ENCODE measurements at regions not wholly inside any gene's neighbourhood (a gene's known extent, or its start where the extent isn't known, plus 50 kb on each side); places are given as distances from the start of the nearest gene placed in this dataset.
"Not testable (repeated sequence)": the region's sequence is repeated elsewhere in the genome, so short reads cannot be mapped to it uniquely, and the experiment has no call there.

DNA sequence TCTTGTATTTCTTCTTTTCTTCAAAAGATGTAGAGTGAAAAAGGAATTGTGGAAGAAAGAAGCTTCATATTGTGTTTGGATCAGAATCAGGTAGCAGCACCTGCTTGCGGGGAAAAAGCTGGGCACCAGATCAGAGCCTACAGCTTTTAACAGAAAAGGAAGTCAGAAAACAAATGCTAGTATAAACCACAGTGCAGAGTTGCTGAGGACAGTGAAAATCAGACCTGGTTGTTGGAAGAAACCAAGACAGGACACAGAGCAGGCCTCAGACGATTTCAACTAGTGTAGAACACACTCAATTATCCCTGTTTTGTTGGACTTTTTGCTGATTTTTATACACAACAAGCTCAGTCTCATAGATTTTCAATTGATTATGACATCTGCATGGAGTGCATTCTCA lies 221.4 kb downstream of the PTN start:
- no peak for DNase-seq
- no peaks in the 10 kb centered on the region for H3K27me3 ChIP-seq
- H3K4me3 ChIP-seq = no peak overlapping the region
- H3K9ac ChIP-seq (ENCODE audit: low read depth in 2 of 2, low read length in 2 of 2) = no peak overlapping the region
- TF ChIP-seq, protein P1, sequence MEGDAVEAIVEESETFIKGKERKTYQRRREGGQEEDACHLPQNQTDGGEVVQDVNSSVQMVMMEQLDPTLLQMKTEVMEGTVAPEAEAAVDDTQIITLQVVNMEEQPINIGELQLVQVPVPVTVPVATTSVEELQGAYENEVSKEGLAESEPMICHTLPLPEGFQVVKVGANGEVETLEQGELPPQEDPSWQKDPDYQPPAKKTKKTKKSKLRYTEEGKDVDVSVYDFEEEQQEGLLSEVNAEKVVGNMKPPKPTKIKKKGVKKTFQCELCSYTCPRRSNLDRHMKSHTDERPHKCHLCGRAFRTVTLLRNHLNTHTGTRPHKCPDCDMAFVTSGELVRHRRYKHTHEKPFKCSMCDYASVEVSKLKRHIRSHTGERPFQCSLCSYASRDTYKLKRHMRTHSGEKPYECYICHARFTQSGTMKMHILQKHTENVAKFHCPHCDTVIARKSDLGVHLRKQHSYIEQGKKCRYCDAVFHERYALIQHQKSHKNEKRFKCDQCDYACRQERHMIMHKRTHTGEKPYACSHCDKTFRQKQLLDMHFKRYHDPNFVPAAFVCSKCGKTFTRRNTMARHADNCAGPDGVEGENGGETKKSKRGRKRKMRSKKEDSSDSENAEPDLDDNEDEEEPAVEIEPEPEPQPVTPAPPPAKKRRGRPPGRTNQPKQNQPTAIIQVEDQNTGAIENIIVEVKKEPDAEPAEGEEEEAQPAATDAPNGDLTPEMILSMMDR (IDR thresholded peaks at IDR 0.05) = no peak
- H3K4me1 ChIP-seq = no peaks in the 10 kb centered on the region
- no peak overlapping the region for H3K27ac ChIP-seq
- H3K9me3 ChIP-seq = no peaks in the 10 kb centered on the region
- intact Hi-C loops (cut with DNase I) = no loop called here
- H3K36me3 ChIP-seq = no peaks in the 10 kb centered on the region

DNA sequence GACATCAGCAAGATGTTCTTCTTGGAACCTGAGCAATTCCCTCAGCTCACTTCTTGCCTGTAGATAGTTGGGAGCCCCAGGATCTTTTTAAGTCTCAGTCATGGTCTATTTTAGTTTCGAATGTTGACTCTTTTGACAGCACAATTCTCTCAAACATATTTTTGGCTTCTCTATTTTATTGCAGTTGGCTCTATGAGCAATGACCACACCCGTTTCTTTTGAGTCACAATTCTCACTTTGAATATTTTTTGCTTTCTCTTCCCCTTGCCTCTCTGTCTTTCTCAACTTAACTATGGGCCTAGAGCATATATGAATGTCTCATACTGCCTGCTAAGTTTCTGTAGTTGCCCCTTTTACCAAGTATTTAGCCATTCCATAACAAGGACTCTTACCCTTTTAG lies 222.8 kb downstream of the PTN start:
- no peak for DNase-seq
- H3K4me1 ChIP-seq = no peaks in the 10 kb centered on the region
- no peaks in the 10 kb centered on the region for H3K9me3 ChIP-seq
- no peak overlapping the region for H3K27ac ChIP-seq
- H3K4me3 ChIP-seq = no peak overlapping the region
- H3K9ac ChIP-seq (ENCODE audit: low read depth in 2 of 2, low read length in 2 of 2) = no peak overlapping the region
- TF ChIP-seq, protein P1 (IDR thresholded peaks at IDR 0.05) = no peak
- H3K36me3 ChIP-seq = no peaks in the 10 kb centered on the region
- no peaks in the 10 kb centered on the region for H3K27me3 ChIP-seq
- intact Hi-C loops (cut with DNase I) = no loop called here

DNA sequence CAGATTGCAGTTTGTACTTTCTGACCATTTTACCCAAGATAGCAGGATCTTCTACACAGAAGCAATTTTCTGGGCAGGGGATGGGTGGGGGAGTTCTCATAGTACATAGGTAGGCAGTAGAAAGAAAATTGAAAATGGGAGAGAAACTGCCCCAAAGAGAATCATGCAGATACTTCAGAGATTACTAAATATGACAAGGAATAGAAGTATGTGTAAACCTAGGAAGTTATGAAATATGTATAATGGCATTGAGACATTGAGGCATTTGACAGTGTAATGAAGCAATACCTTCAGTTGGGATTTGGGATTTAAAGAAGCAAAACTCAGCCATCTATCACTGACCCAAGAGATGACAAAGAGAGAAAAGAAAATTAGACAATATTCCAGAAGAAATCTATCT lies 233.0 kb downstream of the PTN start:
- no peaks in the 10 kb centered on the region for H3K4me1 ChIP-seq
- no peak overlapping the region for H3K9ac ChIP-seq (ENCODE audit: low read depth in 2 of 2, low read length in 2 of 2)
- no peaks in the 10 kb centered on the region for H3K9me3 ChIP-seq
- no peak overlapping the region for H3K27ac ChIP-seq
- no peaks in the 10 kb centered on the region for H3K36me3 ChIP-seq
- DNase-seq = no peak
- TF ChIP-seq, protein P1 (IDR thresholded peaks at IDR 0.05) = no peak
- no peak overlapping the region for H3K4me3 ChIP-seq
- no peaks in the 10 kb centered on the region for H3K27me3 ChIP-seq
- intact Hi-C loops (cut with DNase I) = no loop called here

DNA sequence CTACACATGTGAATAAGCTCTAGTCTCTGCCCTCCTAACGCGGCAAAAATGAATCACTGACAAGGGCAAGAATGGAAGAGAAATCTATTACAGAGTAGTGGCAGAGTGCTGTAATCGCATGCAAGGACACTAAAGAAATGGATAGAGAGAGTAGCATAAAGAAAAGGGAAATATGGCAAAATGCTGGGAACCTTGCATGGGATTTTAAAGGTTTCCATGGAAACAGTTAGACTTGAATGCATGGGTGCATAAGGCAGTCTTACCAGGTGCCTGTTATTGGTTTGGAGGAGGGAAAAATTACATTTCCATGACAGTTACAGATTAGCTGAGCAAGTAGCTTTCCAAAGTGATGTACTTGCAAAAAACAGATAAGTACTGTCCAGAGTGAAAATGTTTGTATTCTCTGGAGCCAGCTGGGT lies 233.4 kb downstream of the PTN start:
- Histone ChIP-seq H3K4me3 (no peak overlapping the region), H3K27me3 (no peaks in the 10 kb centered on the region), H3K27ac (no peak overlapping the region), H3K9ac (ENCODE audit: low read depth in 2 of 2, low read length in 2 of 2) (no peak overlapping the region), H3K4me1 (no peaks in the 10 kb centered on the region), H3K36me3 (no peaks in the 10 kb centered on the region), H3K9me3 (no peaks in the 10 kb centered on the region)
- DNase-seq = no peak
- intact Hi-C loops (cut with DNase I) = no loop called here
- TF ChIP-seq, protein P1 (IDR thresholded peaks at IDR 0.05) = no peak

DNA sequence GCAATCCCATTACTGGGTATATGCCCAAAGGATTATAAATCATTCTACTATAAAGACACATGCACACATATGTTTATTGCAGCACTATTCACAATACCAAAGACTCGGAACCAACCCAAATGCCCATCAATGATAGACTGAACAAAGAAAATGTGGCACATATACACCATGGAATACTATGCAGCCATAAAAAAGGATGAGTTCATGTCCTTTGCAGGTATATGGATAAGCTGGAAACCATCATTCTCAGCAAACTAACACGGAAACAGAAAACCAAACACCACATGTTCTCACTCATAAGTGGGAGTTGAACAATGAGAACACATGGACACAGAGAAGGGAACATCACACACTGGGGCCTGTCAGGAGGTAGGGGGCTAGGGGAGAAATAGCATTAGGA lies 235.7 kb downstream of the PTN start:
- H3K36me3 ChIP-seq; H3K4me3 ChIP-seq; H3K9ac ChIP-seq (ENCODE audit: low read depth in 2 of 2, low read length in 2 of 2); DNase-seq; H3K4me1 ChIP-seq; intact Hi-C loops (cut with DNase I); H3K27ac ChIP-seq; H3K27me3 ChIP-seq; H3K9me3 ChIP-seq: not testable (repeated sequence)

DNA sequence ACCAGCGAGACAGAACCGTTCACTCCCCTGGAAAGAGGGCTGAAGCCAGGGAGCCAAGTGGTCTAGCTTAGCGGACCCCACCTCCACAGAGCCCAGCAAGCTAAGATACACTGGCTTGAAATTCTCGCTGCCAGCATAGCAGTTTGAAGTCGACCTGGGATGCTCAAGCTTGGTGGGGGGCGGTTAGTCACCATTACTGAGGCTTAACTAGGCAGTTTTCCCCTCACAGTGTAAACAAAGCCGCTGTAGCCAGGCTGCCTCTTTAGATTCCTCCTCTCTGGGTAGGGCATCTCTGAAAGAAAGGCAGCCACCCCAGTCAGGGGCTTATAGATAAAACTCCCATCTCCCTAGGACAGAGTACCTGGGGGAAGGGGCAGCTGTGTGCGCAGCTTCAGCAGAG lies 235.1 kb downstream of the CHRM2 start:
- H3K9me3 ChIP-seq; H3K27me3 ChIP-seq; intact Hi-C loops (cut with DNase I); H3K4me1 ChIP-seq; H3K27ac ChIP-seq; H3K4me3 ChIP-seq; H3K9ac ChIP-seq (ENCODE audit: low read depth in 2 of 2, low read length in 2 of 2); DNase-seq; H3K36me3 ChIP-seq: not testable (repeated sequence)

DNA sequence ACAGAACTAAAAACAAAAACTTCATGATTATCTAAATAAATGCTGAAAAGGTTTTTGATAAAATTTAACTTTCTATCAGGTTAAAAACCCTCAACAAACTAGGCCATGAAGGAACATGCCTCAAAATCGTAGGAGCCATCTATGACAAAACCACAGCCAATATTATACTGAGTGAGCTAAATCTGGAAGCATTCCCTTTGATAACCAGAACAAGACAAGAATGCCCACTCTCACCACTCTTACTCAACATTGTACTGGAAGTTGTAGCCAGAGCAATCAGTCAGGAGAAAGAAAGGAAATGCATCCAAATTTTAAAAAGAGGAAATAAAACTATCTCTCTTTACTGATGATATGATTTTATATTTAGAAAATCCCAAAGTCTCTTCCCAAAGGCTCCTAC lies 228.7 kb downstream of the CHRM2 start:
- Histone ChIP-seq H3K4me1 (no peaks in the 10 kb centered on the region), H3K9me3 (no peaks in the 10 kb centered on the region), H3K4me3 (no peak overlapping the region), H3K27me3 (no peaks in the 10 kb centered on the region), H3K27ac (no peak overlapping the region), H3K9ac (ENCODE audit: low read depth in 2 of 2, low read length in 2 of 2) (no peak overlapping the region), H3K36me3 (no peaks in the 10 kb centered on the region)
- no peak for DNase-seq
- intact Hi-C loops (cut with DNase I) = no loop called here
- TF ChIP-seq, protein P1 (IDR thresholded peaks at IDR 0.05) = no peak

Data from colonic mucosa (tissue), 4 donors.